NB4 (cell line): ENCODE measurements at regions not wholly inside any gene's neighbourhood (a gene's known extent, or its start where the extent isn't known, plus 50 kb on each side); places are given as distances from the start of the nearest gene placed in this dataset.

Experiments
- POLR2A ChIP-seq: IDR thresholded peaks from 2 replicates; pipeline ENCODE4 v1.6.1; 2011; ENCODE audit warnings: mild to moderate bottlenecking; ENCODE audit not compliant: insufficient read length; ENCODE audit errors: extremely low read depth
- TF ChIP-seq, protein P1 (sequence below): IDR thresholded peaks from one replicate; pipeline ENCODE4 v1.5.1; 2012; ENCODE audit warnings: low read depth, low read length

DNA sequence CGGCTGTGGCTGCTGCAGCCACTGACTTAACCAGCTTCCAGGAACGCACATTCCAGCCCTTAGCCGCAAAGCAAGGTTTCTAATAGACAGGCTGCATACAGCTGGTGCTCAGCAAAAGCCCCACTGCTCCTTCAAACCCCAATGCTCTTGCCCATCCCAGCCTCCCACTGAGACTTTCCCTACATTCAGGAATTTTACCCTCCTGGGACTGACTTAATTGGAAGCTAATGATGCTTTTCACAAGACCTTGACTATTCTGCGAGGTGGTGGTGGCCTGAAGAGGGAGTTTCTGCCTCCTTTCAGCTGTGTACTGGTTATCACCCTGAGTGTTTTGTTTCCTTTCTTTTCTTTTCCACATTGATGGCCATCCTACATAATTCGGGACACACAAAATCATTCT is 164.9 kb upstream of the IRX1 start:
- TF ChIP-seq, protein P1, sequence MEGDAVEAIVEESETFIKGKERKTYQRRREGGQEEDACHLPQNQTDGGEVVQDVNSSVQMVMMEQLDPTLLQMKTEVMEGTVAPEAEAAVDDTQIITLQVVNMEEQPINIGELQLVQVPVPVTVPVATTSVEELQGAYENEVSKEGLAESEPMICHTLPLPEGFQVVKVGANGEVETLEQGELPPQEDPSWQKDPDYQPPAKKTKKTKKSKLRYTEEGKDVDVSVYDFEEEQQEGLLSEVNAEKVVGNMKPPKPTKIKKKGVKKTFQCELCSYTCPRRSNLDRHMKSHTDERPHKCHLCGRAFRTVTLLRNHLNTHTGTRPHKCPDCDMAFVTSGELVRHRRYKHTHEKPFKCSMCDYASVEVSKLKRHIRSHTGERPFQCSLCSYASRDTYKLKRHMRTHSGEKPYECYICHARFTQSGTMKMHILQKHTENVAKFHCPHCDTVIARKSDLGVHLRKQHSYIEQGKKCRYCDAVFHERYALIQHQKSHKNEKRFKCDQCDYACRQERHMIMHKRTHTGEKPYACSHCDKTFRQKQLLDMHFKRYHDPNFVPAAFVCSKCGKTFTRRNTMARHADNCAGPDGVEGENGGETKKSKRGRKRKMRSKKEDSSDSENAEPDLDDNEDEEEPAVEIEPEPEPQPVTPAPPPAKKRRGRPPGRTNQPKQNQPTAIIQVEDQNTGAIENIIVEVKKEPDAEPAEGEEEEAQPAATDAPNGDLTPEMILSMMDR: no peak
- no peak for TF ChIP-seq POLR2A
